ENCODE measurements at regions not wholly inside any gene's neighbourhood (a gene's known extent, or its start where the extent isn't known, plus 50 kb on each side); places are given as distances from the start of the nearest gene placed in this dataset.

- DNase-seq (no peak), ATAC-seq (ENCODE audit: low read depth) (no peak)
- intact Hi-C loops (cut with micrococcal nuclease), result loop anchor here (10.0 kb wide), 1 partner anchor 561 kb away; no protein-coding TSS in a partner anchor
- ChIA-PET CTCF (interaction anchor here (1.0 kb wide), 2 partner anchors 39 to 192 kb away, joined by 3 read pairs; no protein-coding TSS in a partner anchor), POLR2A (interaction anchor here (0.6 kb wide), 1 partner anchor 35 kb away, joined by 3 read pairs; no protein-coding TSS in a partner anchor)
- Mint-ChIP-seq H3K4me1 (peaks cover 45% of the 10 kb centered on the region), H3K4me3 (no peak overlapping the region), H3K36me3 (ENCODE audit: low read depth) (no peaks in the 10 kb centered on the region), H3K27me3 (no peaks in the 10 kb centered on the region), H3K27ac (no peak overlapping the region), H3K9me3 (no peaks in the 10 kb centered on the region)
- TF ChIP-seq, protein P1, sequence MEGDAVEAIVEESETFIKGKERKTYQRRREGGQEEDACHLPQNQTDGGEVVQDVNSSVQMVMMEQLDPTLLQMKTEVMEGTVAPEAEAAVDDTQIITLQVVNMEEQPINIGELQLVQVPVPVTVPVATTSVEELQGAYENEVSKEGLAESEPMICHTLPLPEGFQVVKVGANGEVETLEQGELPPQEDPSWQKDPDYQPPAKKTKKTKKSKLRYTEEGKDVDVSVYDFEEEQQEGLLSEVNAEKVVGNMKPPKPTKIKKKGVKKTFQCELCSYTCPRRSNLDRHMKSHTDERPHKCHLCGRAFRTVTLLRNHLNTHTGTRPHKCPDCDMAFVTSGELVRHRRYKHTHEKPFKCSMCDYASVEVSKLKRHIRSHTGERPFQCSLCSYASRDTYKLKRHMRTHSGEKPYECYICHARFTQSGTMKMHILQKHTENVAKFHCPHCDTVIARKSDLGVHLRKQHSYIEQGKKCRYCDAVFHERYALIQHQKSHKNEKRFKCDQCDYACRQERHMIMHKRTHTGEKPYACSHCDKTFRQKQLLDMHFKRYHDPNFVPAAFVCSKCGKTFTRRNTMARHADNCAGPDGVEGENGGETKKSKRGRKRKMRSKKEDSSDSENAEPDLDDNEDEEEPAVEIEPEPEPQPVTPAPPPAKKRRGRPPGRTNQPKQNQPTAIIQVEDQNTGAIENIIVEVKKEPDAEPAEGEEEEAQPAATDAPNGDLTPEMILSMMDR (IDR thresholded peaks at IDR 0.05), result no peak
These were observed 124.3 kb downstream of the ZNF280B start for GRCh38 chr22:22384267-22384666.

GRCh38 chr22:22384668-22385244, 123.8 kb downstream of the ZNF280B start:
- intact Hi-C loops (cut with micrococcal nuclease), result loop anchor here (10.0 kb wide), 1 partner anchor 560 kb away; no protein-coding TSS in a partner anchor
- no peaks in the 10 kb centered on the region for H3K27me3 Mint-ChIP-seq
- ChIA-PET CTCF (interaction anchor here (1.0 kb wide), 1 partner anchor 191 kb away, joined by 3 read pairs; no protein-coding TSS in a partner anchor), POLR2A (interaction anchor here (0.6 kb wide), 1 partner anchor 36 kb away, joined by 3 read pairs; no protein-coding TSS in a partner anchor)
- ATAC-seq (ENCODE audit: low read depth), result no peak
- no peak overlapping the region for H3K4me3 Mint-ChIP-seq
- no peaks in the 10 kb centered on the region for H3K9me3 Mint-ChIP-seq
- no peak for DNase-seq
- TF ChIP-seq, protein P1 (IDR thresholded peaks at IDR 0.05), result no peak
- no peak overlapping the region for H3K27ac Mint-ChIP-seq
- H3K4me1 Mint-ChIP-seq, result peaks cover 40% of the 10 kb centered on the region
- H3K36me3 Mint-ChIP-seq (ENCODE audit: low read depth), result no peaks in the 10 kb centered on the region

GRCh38 chr22:22386602-22387385, 121.7 kb downstream of the ZNF280B start:
- Mint-ChIP-seq H3K27me3 (no peaks in the 10 kb centered on the region), H3K4me1 (peaks cover 20% of the 10 kb centered on the region), H3K27ac (no peak overlapping the region), H3K4me3 (no peak overlapping the region), H3K9me3 (no peaks in the 10 kb centered on the region), H3K36me3 (ENCODE audit: low read depth) (no peaks in the 10 kb centered on the region)
- TF ChIP-seq, protein P1 (IDR thresholded peaks at IDR 0.05), result no peak
- ATAC-seq (ENCODE audit: low read depth), result no peak
- intact Hi-C loops (cut with micrococcal nuclease), result loop anchor here (10.0 kb wide), 1 partner anchor 558 kb away; no protein-coding TSS in a partner anchor
- DNase-seq, result no peak
- POLR2A ChIA-PET, result no interaction called here
- CTCF ChIA-PET, result no interaction called here

DNA sequence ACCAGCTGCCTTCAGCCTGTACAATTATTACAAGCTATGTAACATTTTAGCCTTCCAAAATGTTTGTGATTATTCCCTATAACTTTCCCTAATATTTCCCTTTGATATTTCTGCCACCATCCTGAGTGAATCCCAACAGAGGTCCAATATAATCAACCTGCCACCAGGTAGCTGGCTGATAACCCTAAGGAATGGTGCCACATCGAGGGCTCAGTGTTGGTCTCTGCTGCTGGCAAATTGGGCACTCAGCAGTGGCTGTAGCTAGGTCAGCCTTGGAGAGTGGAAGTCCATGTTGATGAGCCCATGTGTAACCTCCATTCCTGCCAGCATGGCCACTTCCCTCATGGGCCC, 121.2 kb downstream of the ZNF280B start:
- no peak for ATAC-seq (ENCODE audit: low read depth)
- TF ChIP-seq, protein P1 (IDR thresholded peaks at IDR 0.05), result no peak
- CTCF ChIA-PET, result no interaction called here
- POLR2A ChIA-PET, result no interaction called here
- DNase-seq, result no peak
- H3K4me3 Mint-ChIP-seq, result no peak overlapping the region
- no peaks in the 10 kb centered on the region for H3K27me3 Mint-ChIP-seq
- peaks cover 17% of the 10 kb centered on the region for H3K4me1 Mint-ChIP-seq
- intact Hi-C loops (cut with micrococcal nuclease), result loop anchor here (10.0 kb wide), 1 partner anchor 557 kb away; no protein-coding TSS in a partner anchor
- H3K9me3 Mint-ChIP-seq, result peaks cover under 1% of the 10 kb centered on the region
- no peaks in the 10 kb centered on the region for H3K36me3 Mint-ChIP-seq (ENCODE audit: low read depth)
- H3K27ac Mint-ChIP-seq, result no peak overlapping the region

- Mint-ChIP-seq H3K27ac (no peak overlapping the region), H3K4me1 (peaks cover 16% of the 10 kb centered on the region), H3K27me3 (no peaks in the 10 kb centered on the region), H3K36me3 (ENCODE audit: low read depth) (no peaks in the 10 kb centered on the region), H3K4me3 (no peak overlapping the region), H3K9me3 (peaks cover 3% of the 10 kb centered on the region)
- TF ChIP-seq, protein P1 (IDR thresholded peaks at IDR 0.05), result no peak
- ChIA-PET POLR2A (no interaction called here), CTCF (no interaction called here)
- intact Hi-C loops (cut with micrococcal nuclease), result loop anchor here (10.0 kb wide), 1 partner anchor 557 kb away; no protein-coding TSS in a partner anchor
- ATAC-seq (ENCODE audit: low read depth) (no peak), DNase-seq (no peak)
These were observed 120.5 kb downstream of the ZNF280B start for GRCh38 chr22:22388090-22388489.

Data from activated B cell treated with CpG ODN at 0.5 μM for 24 hours (primary cell).